K562 (cell line): ENCODE measurements at regions not wholly inside any gene's neighbourhood (a gene's known extent, or its start where the extent isn't known, plus 50 kb on each side); places are given as distances from the start of the nearest gene placed in this dataset.

Experiments used
- ATAC-seq: fragments of 200-7000 bp; cut with Tn5 transposase; 3 replicates; pipeline ENCODE4 v1.9.1; 2020; ENCODE audit warnings: moderate library complexity
- BruUV-seq: library from RNA; stranded (reverse); fragments of 400-500 nt; replicated peaks from 2 replicates; lab custom pipeline; 2021; lab: Mats Ljungman, UMichigan
- CTCF ChIA-PET: fragments of 300-600 bp; formaldehyde crosslinking; extraction: SDS; loops from one replicate; lab custom pipeline; 2021; ENCODE audit warnings: low intra/inter-chr PET ratio; lab: Yijun Ruan, JAX
- POLR2A ChIA-PET: fragments of 300-600, 350-650 bp; sonication (Branson Sonifier 250); formaldehyde crosslinking; extraction: SDS; loops from one replicate; lab custom pipeline; 2021; ENCODE audit warnings: antibody characterized with exemption, inconsistent platforms; lab: Yijun Ruan, JAX
- DNase-seq, 4 experiments: peaks; one replicate each; pipeline versions ENCODE4 v3.0.0 to v3.0.0-alpha.2; 2011 to 2018; ENCODE audit warnings: low spot score in 3 of 4, mixed read lengths in 3 of 4; ENCODE audit errors: extremely low read depth in 1 of 4
- FAIRE-seq: peaks from 2 replicates; lab custom pipeline; 2011; peaks lifted over from hg19 to GRCh38; lab: Jason Lieb, UNC
- H2AFZ ChIP-seq: 2 replicates; pipeline ENCODE4 v1.6.0; 2011; ENCODE audit warnings: low read depth, low read length, control low read depth, inconsistent platforms
- H3K27ac ChIP-seq: fragments of 200-600 bp; 3 replicates; pipeline ENCODE4 v1.8.0; 2011; ENCODE audit warnings: low read depth, mild to moderate bottlenecking, control low read depth, inconsistent platforms, low read length, moderate library complexity, mixed read lengths; ENCODE audit errors: extremely low read depth
- H3K27me3 ChIP-seq, 2 experiments: fragments of 300-600 bp in 1 of 2; 2 replicates in 1 of 2; 3 replicates in 1 of 2; pipeline versions ENCODE4 v1.6.0 to v1.8.0; 2011; ENCODE audit warnings: inconsistent platforms in 2 of 2, low read length in 2 of 2, mild to moderate bottlenecking in 1 of 2, mixed read lengths in 1 of 2, moderate library complexity in 1 of 2; ENCODE audit not compliant: control insufficient read depth in 2 of 2, insufficient read depth in 2 of 2
- H3K36me3 ChIP-seq: fragments of 300-600 bp; 3 replicates; pipeline ENCODE4 v1.8.0; 2011; ENCODE audit warnings: mild to moderate bottlenecking, low read length, inconsistent platforms; ENCODE audit not compliant: control insufficient read depth, insufficient read depth
- H3K4me1 ChIP-seq, 2 experiments: fragments of 200-600 bp in 1 of 2; replicated peaks in 1 of 2; 2 replicates in 1 of 2; 3 replicates in 1 of 2; pipeline versions ENCODE4 v1.5.1 to v1.8.0; 2011; ENCODE audit warnings: inconsistent platforms in 2 of 2, low read length in 2 of 2, mild to moderate bottlenecking in 1 of 2, mixed read lengths in 1 of 2, moderate library complexity in 1 of 2; ENCODE audit not compliant: control insufficient read depth in 2 of 2, insufficient read depth in 2 of 2
- H3K4me2 ChIP-seq: 2 replicates; pipeline ENCODE4 v1.6.1; 2011; ENCODE audit warnings: low read length, control low read depth, inconsistent platforms, mixed read lengths; ENCODE audit not compliant: insufficient read depth
- H3K4me3 ChIP-seq: fragments of 200-600 bp; sonication (generic), shearing (Covaris generic); 2 replicates; pipeline ENCODE4 v1.5.1; 2016; ENCODE audit warnings: control low read depth, inconsistent platforms
- H3K79me2 ChIP-seq: fragments of 200-600 bp; 3 replicates; pipeline ENCODE4 v1.8.0; 2011; ENCODE audit warnings: low read length, inconsistent platforms; ENCODE audit not compliant: control insufficient read depth, insufficient read depth
- H3K9ac ChIP-seq, 2 experiments: 2 replicates each; pipeline versions ENCODE4 v1.6.0 to v1.6.1; 2011; ENCODE audit warnings: low read depth in 2 of 2, low read length in 2 of 2, control low read depth in 1 of 2, inconsistent platforms in 1 of 2, mild to moderate bottlenecking in 1 of 2, mixed read lengths in 1 of 2; ENCODE audit not compliant: insufficient read depth in 1 of 2
- H3K9me1 ChIP-seq: one replicate; pipeline ENCODE4 v1.6.0; 2011; ENCODE audit warnings: inconsistent platforms, mild to moderate bottlenecking, low read length, moderate library complexity; ENCODE audit not compliant: control insufficient read depth, insufficient read depth
- H3K9me3 ChIP-seq: replicated peaks from 2 replicates; pipeline ENCODE4 v1.5.1; 2011; ENCODE audit warnings: low read depth, low read length, inconsistent platforms; ENCODE audit not compliant: control insufficient read depth, insufficient read depth
- H4K20me1 ChIP-seq: replicated peaks from 2 replicates; pipeline ENCODE4 v1.6.1; 2011; ENCODE audit warnings: low read length, inconsistent platforms, mixed read lengths; ENCODE audit not compliant: control insufficient read depth, insufficient read depth
- CEBPB ChIP-seq: fragments of 450-650 bp; IDR thresholded peaks from 2 replicates; pipeline ENCODE4 v1.6.1; 2016; ENCODE audit warnings: missing genetic modification characterization, missing compliant biosample characterization
- CEBPG ChIP-seq, 3 experiments: fragments of 200-800 bp in 1 of 3; sonication (Bioruptor generic) in 1 of 3; sonication (generic) in 1 of 3; formaldehyde crosslinking in 1 of 3; IDR thresholded peaks in 2 of 3; conservative IDR thresholded peaks in 1 of 3; 2 replicates each; pipeline versions ENCODE4 v1.6.1 to v1.8.0; 2016 to 2022; ENCODE audit warnings: missing compliant biosample characterization in 2 of 3, missing genetic modification characterization in 2 of 3, mild to moderate bottlenecking in 1 of 3, missing genetic modification reagents in 1 of 3
- EHMT2 ChIP-seq: fragments of 450-650 bp; IDR thresholded peaks from 2 replicates; pipeline ENCODE4 v1.6.1; 2018; ENCODE audit warnings: antibody characterized with exemption
- NFRKB ChIP-seq: fragments of 450-650 bp; IDR thresholded peaks from 2 replicates; pipeline ENCODE4 v1.6.1; 2016; ENCODE audit warnings: low read depth
- XRCC5 ChIP-seq: fragments of 200-400 bp; formaldehyde crosslinking; IDR thresholded peaks from 2 replicates; pipeline ENCODE4 v1.6.1; 2017; ENCODE audit warnings: low read depth, mild to moderate bottlenecking, low read length
- WGBS: fragments of 100-300 bp; shearing (Covaris generic); methylation state at CpG from one replicate; pipeline ENCODE4 v1.1.6; 2016; ENCODE audit warnings: low coverage, mixed read lengths; ENCODE audit not compliant: insufficient coverage; ENCODE audit errors: missing lambda C conversion rate; 5-methylcytosine and 5-hydroxymethylcytosine counted together
- in situ Hi-C: fragments of 300-500 bp; cut with MboI; formaldehyde crosslinking; loops from 4 replicates; pipeline ENCODE4 v1.15.0; 2018; ENCODE audit warnings: inconsistent platforms, mixed read lengths
- intact Hi-C: fragments of 100-400 bp; cut with micrococcal nuclease; formaldehyde crosslinking; loops from 2 replicates; pipeline ENCODE4 v1.14.2; 2022
- TF ChIP-seq, protein P1 (sequence below), 3 experiments: fragments of 200-800 bp in 1 of 3; fragments of 250-450 bp in 1 of 3; fragments of 450-650 bp in 1 of 3; sonication (Bioruptor Pico) in 1 of 3; sonication (Bioruptor generic) in 1 of 3; formaldehyde crosslinking in 1 of 3; IDR thresholded peaks; 2 replicates each; pipeline versions ENCODE4 v1.6.1 to v1.8.0; 2016 to 2022; ENCODE audit warnings: mild to moderate bottlenecking in 2 of 3, missing genetic modification characterization in 2 of 3, missing compliant biosample characterization in 1 of 3, moderate library complexity in 1 of 3

- FAIRE-seq, result no peak
- CTCF ChIA-PET, result no interaction called here
- Histone ChIP-seq H3K36me3 (no peaks in the 10 kb centered on the region), H3K9ac (peak overlapping the region in 1 of 2 experiments; percentile 48; a peak in 2 of 4 replicates), H2AFZ (peak overlapping the region; percentile 87), H3K4me3 (no peak overlapping the region), H3K4me1 (peaks cover 9 to 46% of the 10 kb centered on the region in 2 experiments), H3K27me3 (no peaks in the 10 kb centered on the region), H3K79me2 (peaks cover 16% of the 10 kb centered on the region), H3K9me1 (no peaks in the 10 kb centered on the region), H3K4me2 (peak overlapping the region; percentile 81), H3K9me3 (peaks cover 9% of the 10 kb centered on the region), H3K27ac (peak overlapping the region; percentile 84), H4K20me1 (no peaks in the 10 kb centered on the region)
- ATAC-seq, result no peak; the same call in 2 of the 3 replicates
- intact Hi-C loops (no loop called here), in situ Hi-C loops (no loop called here)
- no peak for DNase-seq
- no TSS peak for BruUV-seq
- 0 out of 2 replicates have a peak, but pooled peaks have one; percentile 27 for TF ChIP-seq NFRKB
- TF ChIP-seq CEBPB (tag), result peak; percentile 85
- 0 out of 2 replicates have a peak, but pooled peaks have one; percentile 9 for TF ChIP-seq EHMT2
- no peak for TF ChIP-seq XRCC5
- TF ChIP-seq CEBPG (CRISPR knock-in tag; IDR thresholded peaks at IDR 0.05), result no peak
- TF ChIP-seq CEBPG (tag; conservative IDR thresholded peaks at IDR 0.05 in 1 of 2, IDR thresholded peaks at IDR 0.05 in 1 of 2), result peak in 1 of 2 experiments; percentile 51; a peak in 2 of 4 replicates
- TF ChIP-seq, protein P1, sequence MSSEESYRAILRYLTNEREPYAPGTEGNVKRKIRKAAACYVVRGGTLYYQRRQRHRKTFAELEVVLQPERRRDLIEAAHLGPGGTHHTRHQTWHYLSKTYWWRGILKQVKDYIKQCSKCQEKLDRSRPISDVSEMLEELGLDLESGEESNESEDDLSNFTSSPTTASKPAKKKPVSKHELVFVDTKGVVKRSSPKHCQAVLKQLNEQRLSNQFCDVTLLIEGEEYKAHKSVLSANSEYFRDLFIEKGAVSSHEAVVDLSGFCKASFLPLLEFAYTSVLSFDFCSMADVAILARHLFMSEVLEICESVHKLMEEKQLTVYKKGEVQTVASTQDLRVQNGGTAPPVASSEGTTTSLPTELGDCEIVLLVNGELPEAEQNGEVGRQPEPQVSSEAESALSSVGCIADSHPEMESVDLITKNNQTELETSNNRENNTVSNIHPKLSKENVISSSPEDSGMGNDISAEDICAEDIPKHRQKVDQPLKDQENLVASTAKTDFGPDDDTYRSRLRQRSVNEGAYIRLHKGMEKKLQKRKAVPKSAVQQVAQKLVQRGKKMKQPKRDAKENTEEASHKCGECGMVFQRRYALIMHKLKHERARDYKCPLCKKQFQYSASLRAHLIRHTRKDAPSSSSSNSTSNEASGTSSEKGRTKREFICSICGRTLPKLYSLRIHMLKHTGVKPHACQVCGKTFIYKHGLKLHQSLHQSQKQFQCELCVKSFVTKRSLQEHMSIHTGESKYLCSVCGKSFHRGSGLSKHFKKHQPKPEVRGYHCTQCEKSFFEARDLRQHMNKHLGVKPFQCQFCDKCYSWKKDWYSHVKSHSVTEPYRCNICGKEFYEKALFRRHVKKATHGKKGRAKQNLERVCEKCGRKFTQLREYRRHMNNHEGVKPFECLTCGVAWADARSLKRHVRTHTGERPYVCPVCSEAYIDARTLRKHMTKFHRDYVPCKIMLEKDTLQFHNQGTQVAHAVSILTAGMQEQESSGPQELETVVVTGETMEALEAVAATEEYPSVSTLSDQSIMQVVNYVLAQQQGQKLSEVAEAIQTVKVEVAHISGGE (CRISPR knock-in tag; IDR thresholded peaks at IDR 0.05), result 0 out of 6 replicates have a peak, but pooled peaks of 1 of the 3 experiments have one; percentile 20
- WGBS, result 23% methylated on average over 1 of the region's 1 CpG
- POLR2A ChIA-PET, result interaction anchor here (0.6 to 2.7 kb wide), 7 partner anchors 9 to 364 kb away, joined by 3 to 8 read pairs (median 4); no protein-coding TSS in a partner anchor
These were observed 387.6 kb upstream of the SPRED2 start for GRCh38 chr2:65819963-65820362.
